ENCODE measurements at regions not wholly inside any gene's neighbourhood (a gene's known extent, or its start where the extent isn't known, plus 50 kb on each side); places are given as distances from the start of the nearest gene placed in this dataset.
A peak's percentile ranks its signal among the peaks of the same experiment; 100 is the strongest.

- Histone ChIP-seq H3K36me3 (ENCODE audit: control insufficient read depth, insufficient read depth, low read length) (no peaks in the 10 kb centered on the region), H3K79me2 (ENCODE audit: control insufficient read depth, insufficient read depth, low read length) (no peaks in the 10 kb centered on the region), H2AFZ (ENCODE audit: low read length) (no peak overlapping the region), H3K4me2 (ENCODE audit: extremely low read depth, insufficient read depth, low read length) (no peak overlapping the region), H3K4me1 (ENCODE audit: control insufficient read depth, extremely low read depth, insufficient read depth, low read length) (no peaks in the 10 kb centered on the region), H3K27ac (ENCODE audit: insufficient read depth, low read length) (no peak overlapping the region), H3K9me3 (ENCODE audit: control insufficient read depth, insufficient read depth, low read depth, low read length) (no peaks in the 10 kb centered on the region), H3K4me3 (replicated peaks in 1 of 4; ENCODE audit: control extremely low read depth in 1 of 4, insufficient read depth in 1 of 4, low read depth in 3 of 4, low read length in 4 of 4) (no peak overlapping the region), H3K9ac (ENCODE audit: insufficient read depth, low read length) (no peak overlapping the region), H3K27me3 (ENCODE audit: control insufficient read depth, insufficient read depth, low read length) (no peaks in the 10 kb centered on the region), H4K20me1 (ENCODE audit: control insufficient read depth, extremely low read depth, insufficient read depth, low read length) (no peaks in the 10 kb centered on the region)
- DNase-seq (ENCODE audit: low read depth in 2 of 2) = no peak
- TF ChIP-seq, protein P1, sequence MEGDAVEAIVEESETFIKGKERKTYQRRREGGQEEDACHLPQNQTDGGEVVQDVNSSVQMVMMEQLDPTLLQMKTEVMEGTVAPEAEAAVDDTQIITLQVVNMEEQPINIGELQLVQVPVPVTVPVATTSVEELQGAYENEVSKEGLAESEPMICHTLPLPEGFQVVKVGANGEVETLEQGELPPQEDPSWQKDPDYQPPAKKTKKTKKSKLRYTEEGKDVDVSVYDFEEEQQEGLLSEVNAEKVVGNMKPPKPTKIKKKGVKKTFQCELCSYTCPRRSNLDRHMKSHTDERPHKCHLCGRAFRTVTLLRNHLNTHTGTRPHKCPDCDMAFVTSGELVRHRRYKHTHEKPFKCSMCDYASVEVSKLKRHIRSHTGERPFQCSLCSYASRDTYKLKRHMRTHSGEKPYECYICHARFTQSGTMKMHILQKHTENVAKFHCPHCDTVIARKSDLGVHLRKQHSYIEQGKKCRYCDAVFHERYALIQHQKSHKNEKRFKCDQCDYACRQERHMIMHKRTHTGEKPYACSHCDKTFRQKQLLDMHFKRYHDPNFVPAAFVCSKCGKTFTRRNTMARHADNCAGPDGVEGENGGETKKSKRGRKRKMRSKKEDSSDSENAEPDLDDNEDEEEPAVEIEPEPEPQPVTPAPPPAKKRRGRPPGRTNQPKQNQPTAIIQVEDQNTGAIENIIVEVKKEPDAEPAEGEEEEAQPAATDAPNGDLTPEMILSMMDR (conservative IDR thresholded peaks at IDR 0.05 in 1 of 2, IDR thresholded peaks at IDR 0.05 in 1 of 2; ENCODE audit: low read depth in 1 of 2, low read length in 2 of 2) = no peak
- no peak for TF ChIP-seq EZH2 (IDR thresholded peaks at IDR 0.05; ENCODE audit: low read length, missing control alignments)
Observed at GRCh38 chr12:71252473-71252872, 94.7 kb upstream of the TSPAN8 start.

DNA sequence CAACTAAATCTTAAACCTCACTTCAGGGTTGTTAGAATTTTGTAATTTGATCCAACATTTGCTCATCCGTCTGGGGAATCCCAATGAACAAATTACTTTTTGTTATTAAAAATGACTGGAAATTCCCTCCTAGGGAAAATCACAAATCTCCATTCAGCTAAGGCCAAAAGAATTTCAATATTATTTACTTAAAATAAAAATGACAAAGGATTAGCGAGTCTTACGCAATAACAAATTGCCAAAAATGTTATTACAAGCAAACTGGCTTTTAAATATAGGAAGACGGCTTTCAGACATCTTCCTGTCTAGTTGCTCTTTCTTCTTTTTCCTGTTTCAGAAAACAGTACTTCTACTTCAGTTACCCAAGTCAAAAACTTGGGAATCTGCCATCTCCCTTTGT lies 92.4 kb upstream of the TSPAN8 start:
- TF ChIP-seq, protein P1 (conservative IDR thresholded peaks at IDR 0.05 in 1 of 2, IDR thresholded peaks at IDR 0.05 in 1 of 2; ENCODE audit: low read depth in 1 of 2, low read length in 2 of 2) = no peak
- no peak for TF ChIP-seq EZH2 (IDR thresholded peaks at IDR 0.05; ENCODE audit: low read length, missing control alignments)
- DNase-seq (ENCODE audit: low read depth in 2 of 2) = no peak
- no peak overlapping the region for H2AFZ ChIP-seq (ENCODE audit: low read length)
- H3K4me1 ChIP-seq (ENCODE audit: control insufficient read depth, extremely low read depth, insufficient read depth, low read length) = no peaks in the 10 kb centered on the region
- no peaks in the 10 kb centered on the region for H4K20me1 ChIP-seq (ENCODE audit: control insufficient read depth, extremely low read depth, insufficient read depth, low read length)
- no peaks in the 10 kb centered on the region for H3K9me3 ChIP-seq (ENCODE audit: control insufficient read depth, insufficient read depth, low read depth, low read length)
- H3K4me2 ChIP-seq (ENCODE audit: extremely low read depth, insufficient read depth, low read length) = no peak overlapping the region
- H3K9ac ChIP-seq (ENCODE audit: insufficient read depth, low read length) = no peak overlapping the region
- H3K36me3 ChIP-seq (ENCODE audit: control insufficient read depth, insufficient read depth, low read length) = no peaks in the 10 kb centered on the region
- H3K27me3 ChIP-seq (ENCODE audit: control insufficient read depth, insufficient read depth, low read length) = no peaks in the 10 kb centered on the region
- no peak overlapping the region for H3K4me3 ChIP-seq (replicated peaks in 1 of 4; ENCODE audit: control extremely low read depth in 1 of 4, insufficient read depth in 1 of 4, low read depth in 3 of 4, low read length in 4 of 4)
- no peak overlapping the region for H3K27ac ChIP-seq (ENCODE audit: insufficient read depth, low read length)
- no peaks in the 10 kb centered on the region for H3K79me2 ChIP-seq (ENCODE audit: control insufficient read depth, insufficient read depth, low read length)

GRCh38 chr12:71243370-71243769 lies 85.6 kb upstream of the TSPAN8 start:
- Histone ChIP-seq H3K36me3 (ENCODE audit: control insufficient read depth, insufficient read depth, low read length) (no peaks in the 10 kb centered on the region), H3K9ac (ENCODE audit: insufficient read depth, low read length) (no peak overlapping the region), H3K27me3 (ENCODE audit: control insufficient read depth, insufficient read depth, low read length) (no peaks in the 10 kb centered on the region), H3K4me2 (ENCODE audit: extremely low read depth, insufficient read depth, low read length) (no peak overlapping the region), H3K4me1 (ENCODE audit: control insufficient read depth, extremely low read depth, insufficient read depth, low read length) (no peaks in the 10 kb centered on the region), H4K20me1 (ENCODE audit: control insufficient read depth, extremely low read depth, insufficient read depth, low read length) (no peaks in the 10 kb centered on the region), H3K27ac (ENCODE audit: insufficient read depth, low read length) (no peak overlapping the region), H2AFZ (ENCODE audit: low read length) (no peak overlapping the region), H3K4me3 (replicated peaks in 1 of 4; ENCODE audit: control extremely low read depth in 1 of 4, insufficient read depth in 1 of 4, low read depth in 3 of 4, low read length in 4 of 4) (no peak overlapping the region), H3K79me2 (ENCODE audit: control insufficient read depth, insufficient read depth, low read length) (no peaks in the 10 kb centered on the region), H3K9me3 (ENCODE audit: control insufficient read depth, insufficient read depth, low read depth, low read length) (no peaks in the 10 kb centered on the region)
- TF ChIP-seq, protein P1 (conservative IDR thresholded peaks at IDR 0.05 in 1 of 2, IDR thresholded peaks at IDR 0.05 in 1 of 2; ENCODE audit: low read depth in 1 of 2, low read length in 2 of 2) = no peak
- TF ChIP-seq EZH2 (IDR thresholded peaks at IDR 0.05; ENCODE audit: low read length, missing control alignments) = no peak
- peak in 1 of 2 donors; percentile 65 for DNase-seq (ENCODE audit: low read depth in 2 of 2)

Data from fibroblast of lung (primary cell).